WTC11 (cell line): ENCODE measurements at regions not wholly inside any gene's neighbourhood (a gene's known extent, or its start where the extent isn't known, plus 50 kb on each side); places are given as distances from the start of the nearest gene placed in this dataset.

Experiments used
- ATAC-seq: fragments of 200-7000 bp; cut with Tn5 transposase; 2 replicates; pipeline ENCODE4 v1.10.0; 2021; ENCODE audit warnings: mild to moderate bottlenecking, moderate library complexity
- CTCF ChIA-PET: fragments of 300-600 bp; sonication (Branson Sonifier 250); formaldehyde crosslinking; loops from one replicate; lab custom pipeline; 2021; ENCODE audit warnings: antibody characterized with exemption; lab: Charles Lee
- POLR2A ChIA-PET: fragments of 350-600 bp; sonication (Branson Sonifier 250); formaldehyde crosslinking; loops from one replicate; lab custom pipeline; 2021; ENCODE audit warnings: antibody characterized with exemption; lab: Charles Lee
- DNase-seq: peaks from one replicate; pipeline ENCODE4 v3.0.0; 2021; ENCODE audit warnings: low spot score
- H3K27ac Mint-ChIP-seq: 2 replicates; pipeline ENCODE4 v1.8.0; 2021; ENCODE audit warnings: mixed read lengths
- H3K27me3 Mint-ChIP-seq: 2 replicates; pipeline ENCODE4 v1.8.0; 2021; ENCODE audit warnings: low read depth, mild to moderate bottlenecking, moderate library complexity, mixed read lengths
- H3K36me3 Mint-ChIP-seq: 2 replicates; pipeline ENCODE4 v1.8.0; 2021; ENCODE audit warnings: mixed read lengths
- H3K4me1 Mint-ChIP-seq: 2 replicates; pipeline ENCODE4 v1.8.0; 2022; ENCODE audit warnings: mixed read lengths
- H3K4me3 Mint-ChIP-seq: 2 replicates; pipeline ENCODE4 v1.8.0; 2021; ENCODE audit warnings: mild to moderate bottlenecking, moderate library complexity, mixed read lengths
- H3K9me3 Mint-ChIP-seq: 2 replicates; pipeline ENCODE4 v1.8.0; 2021; ENCODE audit warnings: mixed read lengths
- ATF1 ChIP-seq: sonication (generic); formaldehyde crosslinking; IDR thresholded peaks from 2 replicates; pipeline ENCODE4 v1.8.1; 2023; ENCODE audit warnings: mild to moderate bottlenecking, moderate library complexity, missing genetic modification reagents
- ATF2 ChIP-seq: sonication (generic); formaldehyde crosslinking; IDR thresholded peaks from 2 replicates; pipeline ENCODE4 v1.8.1; 2022; ENCODE audit warnings: low read depth, missing genetic modification reagents, borderline replicate concordance
- CREB1 ChIP-seq: sonication (generic); formaldehyde crosslinking; IDR thresholded peaks from 2 replicates; pipeline ENCODE4 v1.8.0; 2023; ENCODE audit warnings: mild to moderate bottlenecking, missing genetic modification reagents
- E2F4 ChIP-seq: sonication (generic); formaldehyde crosslinking; IDR thresholded peaks from 2 replicates; pipeline ENCODE4 v1.8.1; 2022; ENCODE audit warnings: low read depth, mild to moderate bottlenecking, moderate library complexity, missing genetic modification reagents, borderline replicate concordance
- ETV6 ChIP-seq: sonication (generic); formaldehyde crosslinking; IDR thresholded peaks from 2 replicates; pipeline ENCODE4 v1.8.1; 2022; ENCODE audit warnings: mild to moderate bottlenecking, missing genetic modification reagents
- FOXP1 ChIP-seq: sonication (generic); formaldehyde crosslinking; IDR thresholded peaks from 2 replicates; pipeline ENCODE4 v1.8.0; 2022; ENCODE audit warnings: missing genetic modification reagents, mild to moderate bottlenecking, moderate library complexity, borderline replicate concordance
- GRHL2 ChIP-seq: fragments of 250-450 bp; sonication (Bioruptor Pico); IDR thresholded peaks from 2 replicates; pipeline ENCODE4 v1.8.0; 2022; ENCODE audit warnings: mild to moderate bottlenecking, moderate library complexity; ENCODE audit not compliant: insufficient replicate concordance, severe bottlenecking
- GTF2I ChIP-seq: fragments of 250-450 bp; sonication (Bioruptor Pico); conservative IDR thresholded peaks from 2 replicates; pipeline ENCODE4 v1.4.0; 2021; ENCODE audit warnings: mild to moderate bottlenecking
- NFATC4 ChIP-seq: fragments of 250-450 bp; sonication (Bioruptor Pico); IDR thresholded peaks from 2 replicates; pipeline ENCODE4 v1.9.0; 2021; ENCODE audit warnings: mild to moderate bottlenecking
- SMAD3 ChIP-seq: sonication (generic); formaldehyde crosslinking; IDR thresholded peaks from 2 replicates; pipeline ENCODE4 v1.8.0; 2022; ENCODE audit warnings: missing genetic modification reagents, mild to moderate bottlenecking, borderline replicate concordance
- SOX15 ChIP-seq: fragments of 250-450 bp; sonication (Bioruptor Pico); IDR thresholded peaks from 2 replicates; pipeline ENCODE4 v1.9.0; 2021; ENCODE audit warnings: mild to moderate bottlenecking
- SP1 ChIP-seq: sonication (generic); formaldehyde crosslinking; conservative IDR thresholded peaks from 2 replicates; pipeline ENCODE4 v1.8.1; 2022; ENCODE audit warnings: missing genetic modification reagents
- TEAD1 ChIP-seq: sonication (generic); formaldehyde crosslinking; IDR thresholded peaks from 2 replicates; pipeline ENCODE4 v1.8.0; 2022; ENCODE audit warnings: mild to moderate bottlenecking, missing genetic modification reagents
- ZBTB21 ChIP-seq: sonication (generic); formaldehyde crosslinking; IDR thresholded peaks from 2 replicates; pipeline ENCODE4 v1.8.1; 2023; ENCODE audit warnings: mild to moderate bottlenecking, missing genetic modification reagents, borderline replicate concordance
- ZBTB43 ChIP-seq: sonication (generic); formaldehyde crosslinking; IDR thresholded peaks from 2 replicates; pipeline ENCODE4 v1.8.1; 2023; ENCODE audit warnings: mild to moderate bottlenecking, missing genetic modification reagents
- ZMAT4 ChIP-seq: fragments of 250-450 bp; sonication (Bioruptor Pico); IDR thresholded peaks from 2 replicates; pipeline ENCODE4 v1.9.0; 2021; ENCODE audit warnings: mild to moderate bottlenecking
- ZNF121 ChIP-seq: sonication (generic); formaldehyde crosslinking; IDR thresholded peaks from 2 replicates; pipeline ENCODE4 v1.8.0; 2023; ENCODE audit warnings: missing genetic modification reagents
- ZNF138 ChIP-seq: sonication (generic); formaldehyde crosslinking; conservative IDR thresholded peaks from 2 replicates; pipeline ENCODE4 v1.8.1; 2022; ENCODE audit warnings: mild to moderate bottlenecking, moderate library complexity, missing genetic modification reagents
- ZNF423 ChIP-seq: fragments of 250-450 bp; sonication (Bioruptor Pico); IDR thresholded peaks from 2 replicates; pipeline ENCODE4 v2.1.2; 2022; ENCODE audit warnings: mild to moderate bottlenecking, moderate library complexity
- ZNF425 ChIP-seq: fragments of 250-450 bp; sonication (Bioruptor Pico); conservative IDR thresholded peaks from 2 replicates; pipeline ENCODE4 v1.9.0; 2021; ENCODE audit warnings: mild to moderate bottlenecking
- TF ChIP-seq, protein P1 (sequence below): sonication (generic); formaldehyde crosslinking; IDR thresholded peaks from 2 replicates; pipeline ENCODE4 v1.8.0; 2023; ENCODE audit warnings: missing genetic modification reagents

DNA sequence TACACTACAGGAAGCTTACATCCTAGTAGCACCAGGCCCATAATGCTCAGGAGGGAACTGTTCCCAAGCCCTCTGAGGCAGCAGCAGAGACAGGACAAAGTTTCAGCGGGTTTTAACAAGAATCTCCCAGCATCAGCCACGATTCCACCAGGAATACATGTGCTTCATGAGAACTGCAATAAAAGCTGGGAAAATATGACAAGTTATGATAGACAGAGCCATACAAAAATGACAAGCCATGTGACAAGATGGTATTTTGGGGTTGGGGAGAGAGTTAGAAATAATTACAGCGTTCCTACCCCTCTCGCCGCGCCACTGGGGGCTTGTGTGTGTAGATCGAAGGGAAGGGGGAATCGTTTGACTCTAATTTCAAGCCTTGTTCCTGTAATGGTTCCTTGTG is 112.7 kb upstream of the CTBP2 start:
- Mint-ChIP-seq H3K4me3 (no peak overlapping the region), H3K36me3 (peaks cover 6% of the 10 kb centered on the region), H3K27ac (no peak overlapping the region), H3K4me1 (no peaks in the 10 kb centered on the region), H3K27me3 (peaks cover 6% of the 10 kb centered on the region; the same call in 1 of the 2 replicates), H3K9me3 (peaks cover 13% of the 10 kb centered on the region)
- ChIA-PET POLR2A (interaction anchor here (0.5 kb wide), 1 partner anchor 65 kb away, joined by 3 read pairs; no protein-coding TSS in a partner anchor), CTCF (no interaction called here)
- DNase-seq (no peak), ATAC-seq (no peak)
- no peak for TF ChIP-seq SMAD3

DNA sequence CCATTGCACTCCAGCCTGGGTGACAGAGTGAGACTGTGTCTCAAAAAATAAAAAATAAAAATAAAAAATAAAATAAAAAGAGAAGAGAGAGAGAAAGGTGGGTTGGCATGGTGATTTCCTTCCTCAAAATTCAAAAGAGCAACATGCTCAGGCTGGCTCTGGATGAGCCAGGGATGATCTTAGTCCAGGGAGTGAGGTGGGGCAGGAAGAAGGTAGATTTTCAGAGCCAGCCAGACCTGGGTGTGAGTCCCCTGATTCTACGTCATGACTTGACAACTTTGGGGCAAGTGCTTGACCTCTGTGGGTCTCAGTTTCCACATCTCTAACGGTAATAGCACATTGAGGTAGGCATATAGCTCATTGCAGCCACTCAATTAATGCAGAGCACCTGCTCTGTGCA is 109.4 kb upstream of the CTBP2 start:
- ChIA-PET POLR2A (no interaction called here), CTCF (no interaction called here)
- Mint-ChIP-seq H3K9me3 (no peaks in the 10 kb centered on the region), H3K4me1 (no peaks in the 10 kb centered on the region), H3K36me3 (no peaks in the 10 kb centered on the region), H3K4me3 (no peak overlapping the region), H3K27me3 (no peaks in the 10 kb centered on the region), H3K27ac (no peak overlapping the region)
- TF ChIP-seq NFATC4 (no peak), SOX15 (CRISPR knock-in tag) (no peak), ZNF425 (CRISPR knock-in tag) (no peak), ETV6 (CRISPR knock-in tag) (no peak), SP1 (CRISPR knock-in tag) (no peak), ZNF423 (CRISPR knock-in tag) (no peak), ZNF138 (CRISPR knock-in tag) (no peak), ATF1 (CRISPR knock-in tag) (no peak), ZNF121 (CRISPR knock-in tag) (no peak), ATF2 (CRISPR knock-in tag) (no peak), ZBTB21 (CRISPR knock-in tag) (no peak), FOXP1 (CRISPR knock-in tag) (no peak), TEAD1 (CRISPR knock-in tag) (no peak), GTF2I (no peak), GRHL2 (CRISPR knock-in tag) (no peak)
- TF ChIP-seq, protein P1, sequence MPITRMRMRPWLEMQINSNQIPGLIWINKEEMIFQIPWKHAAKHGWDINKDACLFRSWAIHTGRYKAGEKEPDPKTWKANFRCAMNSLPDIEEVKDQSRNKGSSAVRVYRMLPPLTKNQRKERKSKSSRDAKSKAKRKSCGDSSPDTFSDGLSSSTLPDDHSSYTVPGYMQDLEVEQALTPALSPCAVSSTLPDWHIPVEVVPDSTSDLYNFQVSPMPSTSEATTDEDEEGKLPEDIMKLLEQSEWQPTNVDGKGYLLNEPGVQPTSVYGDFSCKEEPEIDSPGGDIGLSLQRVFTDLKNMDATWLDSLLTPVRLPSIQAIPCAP (CRISPR knock-in tag): no peak
- DNase-seq (no peak), ATAC-seq (no peak)

GRCh38 chr10:125266966-125267365 is 106.6 kb upstream of the CTBP2 start:
- ATAC-seq: no peak
- Mint-ChIP-seq H3K9me3 (no peaks in the 10 kb centered on the region), H3K27ac (no peak overlapping the region), H3K4me3 (no peak overlapping the region), H3K27me3 (no peaks in the 10 kb centered on the region), H3K4me1 (no peaks in the 10 kb centered on the region), H3K36me3 (no peaks in the 10 kb centered on the region)
- ChIA-PET POLR2A (no interaction called here), CTCF (no interaction called here)
- DNase-seq: no peak
- TF ChIP-seq ZMAT4 (CRISPR knock-in tag): no peak
- TF ChIP-seq E2F4: no peak
- TF ChIP-seq CREB1: no peak
- TF ChIP-seq ATF2 (CRISPR knock-in tag): no peak
- no peak for TF ChIP-seq ZBTB43 (CRISPR knock-in tag)
